ENCODE measurements at regions not wholly inside any gene's neighbourhood (a gene's known extent, or its start where the extent isn't known, plus 50 kb on each side); places are given as distances from the start of the nearest gene placed in this dataset.

- ChIA-PET CTCF (no interaction called here), POLR2A (no interaction called here)
Observed at GRCh38 chr3:161555320-161555719, 58.7 kb downstream of the OTOL1 start.

GRCh38 chr3:161556533-161556932 is 59.9 kb downstream of the OTOL1 start:
- CTCF ChIA-PET: no interaction called here
- POLR2A ChIA-PET: no interaction called here

GRCh38 chr3:161556941-161557340 is 60.3 kb downstream of the OTOL1 start:
- ChIA-PET CTCF (no interaction called here), POLR2A (no interaction called here)

GRCh38 chr3:161557445-161558150 is 61.0 kb downstream of the OTOL1 start:
- CTCF ChIA-PET: no interaction called here
- POLR2A ChIA-PET: no interaction called here

- POLR2A ChIA-PET: no interaction called here
- CTCF ChIA-PET: no interaction called here
Observed at GRCh38 chr3:161558236-161558635, 61.6 kb downstream of the OTOL1 start.

GRCh38 chr3:161559177-161559998 is 62.8 kb downstream of the OTOL1 start:
- CTCF ChIA-PET: no interaction called here
- POLR2A ChIA-PET: no interaction called here

- ChIA-PET CTCF (no interaction called here), POLR2A (no interaction called here)
Observed at GRCh38 chr3:161560008-161560637, 63.5 kb downstream of the OTOL1 start.

- ChIA-PET CTCF (no interaction called here), POLR2A (no interaction called here)
Observed at GRCh38 chr3:161567577-161568361, 71.2 kb downstream of the OTOL1 start.

- ChIA-PET CTCF (no interaction called here), POLR2A (no interaction called here)
Observed at GRCh38 chr3:161568671-161569070, 72.1 kb downstream of the OTOL1 start.

GRCh38 chr3:161571951-161572350 is 75.3 kb downstream of the OTOL1 start:
- POLR2A ChIA-PET: no interaction called here
- CTCF ChIA-PET: no interaction called here

GRCh38 chr3:161573136-161573535 is 76.5 kb downstream of the OTOL1 start:
- POLR2A ChIA-PET: no interaction called here
- CTCF ChIA-PET: no interaction called here

GRCh38 chr3:161575901-161576300 is 79.3 kb downstream of the OTOL1 start:
- ChIA-PET CTCF (no interaction called here), POLR2A (no interaction called here)

- POLR2A ChIA-PET: no interaction called here
- CTCF ChIA-PET: no interaction called here
Observed at GRCh38 chr3:161576311-161576710, 79.7 kb downstream of the OTOL1 start.

- ChIA-PET POLR2A (no interaction called here), CTCF (no interaction called here)
Observed at GRCh38 chr3:161576714-161577510, 80.3 kb downstream of the OTOL1 start.

GRCh38 chr3:161577662-161578061 is 81.1 kb downstream of the OTOL1 start:
- CTCF ChIA-PET: no interaction called here
- POLR2A ChIA-PET: no interaction called here

GRCh38 chr3:161579395-161580126 is 83.0 kb downstream of the OTOL1 start:
- CTCF ChIA-PET: no interaction called here

GRCh38 chr3:161585922-161586321 is 89.3 kb downstream of the OTOL1 start:
- POLR2A ChIA-PET: no interaction called here
- CTCF ChIA-PET: no interaction called here

More at GRCh38 chr3:161579395-161580126, 83.0 kb downstream of the OTOL1 start:
- POLR2A ChIA-PET: no interaction called here

- POLR2A ChIA-PET: no interaction called here
- CTCF ChIA-PET: no interaction called here
Observed at GRCh38 chr3:161586556-161587235, 90.1 kb downstream of the OTOL1 start.

GRCh38 chr3:161598639-161599038 is 102.0 kb downstream of the OTOL1 start:
- CTCF ChIA-PET: no interaction called here
- POLR2A ChIA-PET: no interaction called here
